Hepatocyte (in vitro differentiated cells): ENCODE measurements at regions not wholly inside any gene's neighbourhood (a gene's known extent, or its start where the extent isn't known, plus 50 kb on each side); places are given as distances from the start of the nearest gene placed in this dataset.

Experiments used
- DNase-seq: peaks from one replicate; pipeline ENCODE4 v3.0.0-alpha.2; 2016; ENCODE audit warnings: low spot score
- H2AFZ ChIP-seq: fragments of 200-600 bp; sonication (generic); 2 replicates; pipeline ENCODE4 v1.6.0; 2016; ENCODE audit warnings: antibody characterized with exemption, mild to moderate bottlenecking
- H3K27ac ChIP-seq: fragments of 200-600 bp; sonication (generic); 2 replicates; pipeline ENCODE4 v1.5.1; 2016; ENCODE audit warnings: mild to moderate bottlenecking
- H3K27me3 ChIP-seq: fragments of 200-600 bp; sonication (generic); 2 replicates; pipeline ENCODE4 v1.6.1; 2016
- H3K36me3 ChIP-seq: fragments of 200-600 bp; sonication (generic); replicated peaks from 2 replicates; pipeline ENCODE4 v1.5.1; 2016; ENCODE audit warnings: low read depth; ENCODE audit not compliant: insufficient read depth
- H3K4me1 ChIP-seq: fragments of 200-600 bp; sonication (generic); 2 replicates; pipeline ENCODE4 v1.5.1; 2016; ENCODE audit warnings: mild to moderate bottlenecking, moderate library complexity; ENCODE audit not compliant: insufficient read depth
- H3K4me2 ChIP-seq: fragments of 200-600 bp; sonication (generic); 2 replicates; pipeline ENCODE4 v1.6.0; 2016
- H3K4me3 ChIP-seq: fragments of 200-600 bp; sonication (generic); 2 replicates; pipeline ENCODE4 v1.5.1; 2016; ENCODE audit warnings: mild to moderate bottlenecking
- H3K79me2 ChIP-seq: fragments of 200-600 bp; sonication (generic); 2 replicates; pipeline ENCODE4 v1.6.0; 2017; ENCODE audit warnings: mild to moderate bottlenecking
- H3K9me2 ChIP-seq: fragments of 200-600 bp; sonication (generic); replicated peaks from 2 replicates; pipeline ENCODE4 v1.6.0; 2017; ENCODE audit warnings: mild to moderate bottlenecking; ENCODE audit not compliant: insufficient read depth
- H3K9me3 ChIP-seq: fragments of 200-600 bp; sonication (generic); 2 replicates; pipeline ENCODE4 v1.5.1; 2016; ENCODE audit warnings: low read depth, mild to moderate bottlenecking
- H4K20me1 ChIP-seq: fragments of 200-600 bp; sonication (generic); 2 replicates; pipeline ENCODE4 v1.6.0; 2016; ENCODE audit warnings: mild to moderate bottlenecking; ENCODE audit not compliant: insufficient read depth, poor library complexity, severe bottlenecking
- EZH2 ChIP-seq: fragments of 200-600 bp; sonication (generic); IDR thresholded peaks from 2 replicates; pipeline ENCODE4 v1.6.1; 2016; ENCODE audit warnings: antibody characterized with exemption, mild to moderate bottlenecking, borderline replicate concordance
- EZH2phosphoT487 ChIP-seq: fragments of 200-600 bp; sonication (generic); IDR thresholded peaks from one replicate; pipeline ENCODE4 v1.6.1; 2018; ENCODE audit warnings: antibody characterized with exemption, mild to moderate bottlenecking, low read depth, moderate library complexity; ENCODE audit not compliant: unreplicated experiment, severe bottlenecking
- WGBS: methylation state at CpG from one replicate; pipeline ENCODE4 v1.1.6; 2016; ENCODE audit warnings: low lambda C conversion rate; ENCODE audit errors: missing lambda C conversion rate; 5-methylcytosine and 5-hydroxymethylcytosine counted together
- TF ChIP-seq, protein P1 (sequence below): fragments of 200-600 bp; sonication (generic); IDR thresholded peaks from 2 replicates; pipeline ENCODE4 v1.5.1; 2016; ENCODE audit warnings: antibody characterized with exemption, mild to moderate bottlenecking; ENCODE audit not compliant: poor library complexity

DNA sequence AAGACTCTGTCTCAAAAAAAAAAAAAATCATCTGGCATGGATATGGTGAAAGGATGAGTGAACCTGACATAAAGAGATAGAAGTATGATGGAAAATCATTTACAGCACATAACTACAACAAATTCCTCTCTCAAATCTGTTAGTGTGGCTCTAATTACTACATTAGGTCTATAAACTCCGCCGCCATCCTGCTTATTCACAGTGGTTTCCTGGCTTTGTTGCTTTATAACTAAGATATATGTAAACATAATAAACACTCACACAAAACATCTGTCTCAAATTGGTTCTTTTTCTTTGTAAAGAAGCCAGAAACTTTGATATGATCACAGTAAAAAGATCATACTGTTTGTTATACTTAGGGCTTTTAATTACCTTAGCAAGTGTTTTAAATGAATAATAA lies 412.6 kb upstream of the FAM98A start:
- no peaks in the 10 kb centered on the region for H3K9me2 ChIP-seq
- no peaks in the 10 kb centered on the region for H3K4me1 ChIP-seq
- H3K79me2 ChIP-seq, result no peaks in the 10 kb centered on the region
- no peaks in the 10 kb centered on the region for H4K20me1 ChIP-seq
- no peaks in the 10 kb centered on the region for H3K9me3 ChIP-seq
- H3K4me2 ChIP-seq, result no peak overlapping the region
- no peak overlapping the region for H3K4me3 ChIP-seq
- DNase-seq, result no peak
- H3K36me3 ChIP-seq, result no peaks in the 10 kb centered on the region
- H3K27me3 ChIP-seq, result no peaks in the 10 kb centered on the region
- H3K27ac ChIP-seq, result no peak overlapping the region
- H2AFZ ChIP-seq, result no peak overlapping the region
- WGBS, result 48% methylated on average over 2 of the region's 2 CpGs
- no peak for TF ChIP-seq EZH2phosphoT487
- no peak for TF ChIP-seq EZH2
- TF ChIP-seq, protein P1, sequence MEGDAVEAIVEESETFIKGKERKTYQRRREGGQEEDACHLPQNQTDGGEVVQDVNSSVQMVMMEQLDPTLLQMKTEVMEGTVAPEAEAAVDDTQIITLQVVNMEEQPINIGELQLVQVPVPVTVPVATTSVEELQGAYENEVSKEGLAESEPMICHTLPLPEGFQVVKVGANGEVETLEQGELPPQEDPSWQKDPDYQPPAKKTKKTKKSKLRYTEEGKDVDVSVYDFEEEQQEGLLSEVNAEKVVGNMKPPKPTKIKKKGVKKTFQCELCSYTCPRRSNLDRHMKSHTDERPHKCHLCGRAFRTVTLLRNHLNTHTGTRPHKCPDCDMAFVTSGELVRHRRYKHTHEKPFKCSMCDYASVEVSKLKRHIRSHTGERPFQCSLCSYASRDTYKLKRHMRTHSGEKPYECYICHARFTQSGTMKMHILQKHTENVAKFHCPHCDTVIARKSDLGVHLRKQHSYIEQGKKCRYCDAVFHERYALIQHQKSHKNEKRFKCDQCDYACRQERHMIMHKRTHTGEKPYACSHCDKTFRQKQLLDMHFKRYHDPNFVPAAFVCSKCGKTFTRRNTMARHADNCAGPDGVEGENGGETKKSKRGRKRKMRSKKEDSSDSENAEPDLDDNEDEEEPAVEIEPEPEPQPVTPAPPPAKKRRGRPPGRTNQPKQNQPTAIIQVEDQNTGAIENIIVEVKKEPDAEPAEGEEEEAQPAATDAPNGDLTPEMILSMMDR, result no peak

DNA sequence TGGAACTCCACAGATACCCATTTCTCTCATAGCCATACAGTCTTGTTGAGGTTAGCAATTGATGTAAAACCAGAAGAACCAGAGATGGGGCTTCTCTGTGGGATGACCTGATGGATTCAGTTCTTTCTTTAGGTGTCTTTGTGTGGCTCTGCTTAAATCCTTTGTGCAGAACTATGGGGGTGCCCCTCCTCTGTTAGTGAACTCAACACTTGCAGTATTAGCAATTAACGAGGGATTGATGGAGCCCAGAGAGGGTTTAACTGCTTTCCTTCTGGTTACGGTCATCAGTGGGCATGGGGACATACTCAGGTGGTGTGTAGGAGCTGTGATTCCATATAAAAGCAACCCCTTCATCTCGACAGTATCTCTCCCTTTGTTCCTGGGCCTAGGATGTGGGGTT lies 406.8 kb upstream of the FAM98A start:
- WGBS, result 89% methylated on average over 3 of the region's 3 CpGs
- H3K79me2 ChIP-seq, result no peaks in the 10 kb centered on the region
- no peak overlapping the region for H3K27ac ChIP-seq
- no peak overlapping the region for H3K4me3 ChIP-seq
- H3K4me2 ChIP-seq, result no peak overlapping the region
- H3K9me2 ChIP-seq, result no peaks in the 10 kb centered on the region
- no peaks in the 10 kb centered on the region for H3K36me3 ChIP-seq
- no peaks in the 10 kb centered on the region for H3K4me1 ChIP-seq
- DNase-seq, result no peak
- no peaks in the 10 kb centered on the region for H3K27me3 ChIP-seq
- no peaks in the 10 kb centered on the region for H3K9me3 ChIP-seq
- TF ChIP-seq, protein P1, result no peak
- TF ChIP-seq EZH2phosphoT487 (no peak), EZH2 (no peak)
- H2AFZ ChIP-seq, result no peak overlapping the region
- H4K20me1 ChIP-seq, result no peaks in the 10 kb centered on the region

- no peaks in the 10 kb centered on the region for H4K20me1 ChIP-seq
- no peaks in the 10 kb centered on the region for H3K4me1 ChIP-seq
- H3K4me2 ChIP-seq, result no peak overlapping the region
- TF ChIP-seq EZH2 (no peak), EZH2phosphoT487 (no peak)
- TF ChIP-seq, protein P1, result no peak
- H3K36me3 ChIP-seq, result no peaks in the 10 kb centered on the region
- no peaks in the 10 kb centered on the region for H3K27me3 ChIP-seq
- 83% methylated on average over 6 of the region's 6 CpGs for WGBS
- no peak overlapping the region for H3K27ac ChIP-seq
- H2AFZ ChIP-seq, result no peak overlapping the region
- H3K9me3 ChIP-seq, result no peaks in the 10 kb centered on the region
- DNase-seq, result no peak
- no peaks in the 10 kb centered on the region for H3K79me2 ChIP-seq
- H3K9me2 ChIP-seq, result no peaks in the 10 kb centered on the region
- H3K4me3 ChIP-seq, result no peak overlapping the region
These were observed 405.8 kb upstream of the FAM98A start for GRCh38 chr2:34004936-34005335.

- no peaks in the 10 kb centered on the region for H3K9me3 ChIP-seq
- no peak for DNase-seq
- no peaks in the 10 kb centered on the region for H3K4me1 ChIP-seq
- no peaks in the 10 kb centered on the region for H4K20me1 ChIP-seq
- no peak for TF ChIP-seq EZH2phosphoT487
- TF ChIP-seq, protein P1, result no peak
- TF ChIP-seq EZH2, result no peak
- no peaks in the 10 kb centered on the region for H3K9me2 ChIP-seq
- H3K27me3 ChIP-seq, result no peaks in the 10 kb centered on the region
- 60% methylated on average over 4 of the region's 4 CpGs for WGBS
- H3K36me3 ChIP-seq, result no peaks in the 10 kb centered on the region
- no peak overlapping the region for H2AFZ ChIP-seq
- no peaks in the 10 kb centered on the region for H3K79me2 ChIP-seq
- no peak overlapping the region for H3K4me2 ChIP-seq
- no peak overlapping the region for H3K4me3 ChIP-seq
- no peak overlapping the region for H3K27ac ChIP-seq
These were observed 404.7 kb upstream of the FAM98A start for GRCh38 chr2:34003795-34004194.
